Ramos (cell line): ENCODE measurements at regions not wholly inside any gene's neighbourhood (a gene's known extent, or its start where the extent isn't known, plus 50 kb on each side); places are given as distances from the start of the nearest gene placed in this dataset.
"Not testable (repeated sequence)": the region's sequence is repeated elsewhere in the genome, so short reads cannot be mapped to it uniquely, and the experiment has no call there.

ENCODE experiments used
- in situ Hi-C: fragments of 300-500 bp; cut with MboI; formaldehyde crosslinking; loops from one replicate; pipeline ENCODE4 v1.14.3; 2022; ENCODE audit warnings: low sequenced_read_pairs; ENCODE audit not compliant: unreplicated experiment

DNA sequence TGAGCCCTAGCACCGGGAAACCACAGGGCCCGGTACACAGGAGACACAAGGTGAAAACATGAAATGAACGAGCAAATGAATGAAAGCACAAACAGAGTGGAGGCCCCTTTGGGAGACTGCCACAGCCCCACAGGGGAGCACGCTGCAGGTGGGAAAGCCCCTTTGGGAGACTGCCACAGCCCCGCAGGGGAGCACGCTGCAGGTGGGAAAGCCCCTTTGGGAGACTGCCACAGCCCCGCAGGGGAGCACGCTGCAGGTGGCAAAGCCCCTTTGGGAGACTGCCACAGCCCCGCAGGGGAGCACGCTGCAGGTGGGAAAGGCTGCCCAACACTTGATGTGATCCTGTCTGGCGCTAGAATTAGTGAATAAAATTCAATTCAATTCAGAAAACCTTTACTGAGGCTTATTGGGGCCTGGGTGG lies 623.0 kb downstream of the UQCRFS1 start:
- in situ Hi-C loops, result not testable (repeated sequence)

GRCh38 chr19:28586474-28586873 lies 626.5 kb downstream of the UQCRFS1 start:
- in situ Hi-C loops, result no loop called here

DNA sequence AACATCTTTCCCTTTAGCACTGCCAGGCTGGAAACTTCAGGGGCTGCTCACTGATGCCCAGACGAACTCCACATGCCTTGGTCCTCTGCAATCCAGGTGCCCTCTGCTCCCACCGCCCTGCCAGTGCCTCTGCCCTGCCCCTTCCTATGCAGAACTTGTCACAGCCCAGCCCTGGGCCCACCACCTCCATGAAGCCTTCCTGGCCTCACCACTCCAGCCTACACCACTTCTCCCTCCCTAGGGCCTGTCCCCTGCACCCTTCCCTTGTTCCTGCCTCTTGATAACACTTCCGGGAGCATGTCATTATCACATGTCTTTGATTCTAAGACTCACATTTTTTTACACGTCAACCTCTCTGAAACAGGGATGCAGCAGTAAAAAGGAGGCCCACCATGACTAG lies 627.2 kb downstream of the UQCRFS1 start:
- in situ Hi-C loops, result no loop called here

DNA sequence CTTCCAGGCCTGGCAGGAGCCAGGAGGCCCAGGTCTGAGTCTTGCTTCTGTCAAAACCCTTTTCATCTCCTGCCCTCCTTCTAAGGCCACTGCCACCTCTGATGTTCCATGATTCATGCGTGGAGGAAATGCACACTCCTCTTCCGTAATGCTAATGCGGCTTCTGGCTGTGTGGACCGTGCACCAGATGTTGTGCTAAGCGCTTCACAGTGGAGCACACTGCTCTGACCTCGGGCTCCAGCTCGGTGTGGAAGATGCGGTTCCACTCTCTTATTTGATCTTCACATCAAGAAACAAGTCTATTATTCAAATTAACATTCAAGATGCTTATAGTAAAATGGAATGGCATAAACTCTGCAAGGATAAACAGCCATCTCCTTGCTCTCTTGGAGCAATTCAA lies 629.2 kb downstream of the UQCRFS1 start:
- in situ Hi-C loops, result no loop called here

DNA sequence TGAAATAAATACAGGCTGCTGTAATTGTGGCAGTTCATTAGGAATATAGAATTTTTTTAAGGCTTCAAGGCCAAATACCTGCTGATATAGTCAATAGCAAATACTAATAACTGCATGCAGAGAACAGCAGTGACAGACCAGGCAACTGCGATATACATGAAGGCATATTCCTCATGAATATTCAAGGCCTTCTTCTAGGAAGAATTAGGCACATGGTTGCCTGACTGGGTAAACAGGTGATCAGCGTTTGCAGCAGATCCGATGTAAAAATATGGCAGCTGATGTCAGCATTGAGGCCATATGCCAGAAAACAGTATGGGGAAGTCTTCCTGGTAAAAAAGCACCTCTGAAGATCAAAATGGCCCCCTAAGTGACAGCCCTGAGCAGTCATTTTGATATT lies 629.7 kb downstream of the UQCRFS1 start:
- in situ Hi-C loops, result no loop called here

DNA sequence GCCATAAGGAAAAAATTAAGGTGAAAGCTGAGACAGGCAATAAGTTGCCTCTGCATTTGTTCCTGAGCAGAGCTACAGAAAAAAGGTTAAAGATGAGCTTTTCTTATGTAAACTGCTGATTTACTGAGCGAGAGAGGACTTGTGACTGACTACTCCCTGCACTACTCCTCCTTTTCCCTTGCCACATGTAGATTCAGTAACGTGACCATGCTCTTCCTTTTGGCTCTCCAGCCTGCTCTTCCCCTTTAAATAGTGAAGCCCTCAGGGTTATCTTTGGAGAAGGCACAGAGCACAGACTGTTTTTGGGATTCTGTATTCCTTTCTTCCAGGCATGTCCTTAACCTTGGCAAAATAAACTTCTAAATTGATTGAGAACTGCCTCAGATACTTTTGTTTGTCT lies 630.2 kb downstream of the UQCRFS1 start:
- in situ Hi-C loops, result no loop called here

DNA sequence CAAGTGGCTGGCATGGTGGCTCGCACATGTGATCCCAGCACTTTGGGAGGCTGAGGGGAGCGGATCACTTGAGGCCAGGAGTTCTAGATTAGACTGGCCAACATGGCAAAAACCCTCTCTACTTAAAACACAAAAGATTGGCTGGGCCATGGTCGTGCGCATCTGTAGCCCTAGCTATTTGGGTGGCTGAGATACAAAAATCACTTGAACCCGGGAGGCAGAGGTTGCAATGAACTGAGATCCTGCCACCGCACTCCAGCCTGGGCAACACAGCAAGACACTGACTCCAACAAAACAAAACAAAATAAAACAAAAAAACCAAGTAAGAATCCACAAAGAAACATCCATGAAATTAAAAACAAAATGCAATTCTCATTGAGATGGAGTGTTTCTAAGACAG lies 630.6 kb downstream of the UQCRFS1 start:
- in situ Hi-C loops, result no loop called here

DNA sequence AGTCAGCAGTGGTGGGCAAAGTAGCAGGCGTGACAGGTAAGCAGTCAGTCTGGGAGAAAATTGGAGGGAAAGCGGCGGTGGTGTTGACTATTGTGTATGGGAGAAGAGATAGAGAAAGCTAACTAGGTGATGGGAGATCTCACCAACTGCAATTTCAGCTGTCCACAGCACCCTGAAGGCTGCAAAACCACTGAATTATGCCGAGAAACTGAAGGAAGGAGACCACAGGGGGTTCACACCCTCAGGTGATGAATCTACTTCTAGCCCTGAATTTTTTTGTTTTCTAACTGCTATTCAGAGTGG lies 631.5 kb downstream of the UQCRFS1 start:
- in situ Hi-C loops, result no loop called here

DNA sequence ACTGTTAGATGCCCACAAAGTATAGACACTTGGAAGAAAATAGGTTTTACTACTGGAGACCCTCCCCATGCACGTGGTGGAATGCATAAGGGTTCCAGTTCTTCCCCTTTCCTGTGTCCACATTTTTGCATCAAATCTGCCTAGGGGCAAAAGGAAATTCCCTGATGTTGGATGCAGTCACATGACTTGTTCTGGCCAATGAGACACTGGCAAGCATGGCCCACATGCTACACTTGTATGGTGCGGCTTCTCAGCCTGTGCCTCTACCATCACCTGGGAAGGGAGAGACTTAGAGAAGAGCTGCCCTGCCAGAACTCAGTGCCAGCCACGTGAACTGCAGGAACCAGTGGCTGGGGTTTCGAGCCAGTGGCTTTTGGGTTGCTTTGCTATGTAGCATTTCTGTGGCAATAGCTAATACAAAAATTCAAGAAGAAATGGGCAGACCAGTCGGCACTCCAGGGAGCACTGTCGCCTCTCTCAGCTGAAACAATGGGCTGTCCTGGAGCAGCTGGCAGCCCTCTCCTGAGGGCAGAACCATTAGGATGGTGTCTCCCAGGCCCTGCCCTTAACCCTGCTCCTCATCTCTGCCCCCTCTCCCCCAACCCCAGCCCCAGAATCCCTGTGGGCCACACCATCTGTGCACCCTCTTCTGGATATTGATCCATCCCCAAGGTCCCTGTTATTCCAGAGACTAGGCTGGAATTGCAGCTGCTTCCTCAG lies 634.0 kb downstream of the UQCRFS1 start:
- in situ Hi-C loops, result no loop called here

DNA sequence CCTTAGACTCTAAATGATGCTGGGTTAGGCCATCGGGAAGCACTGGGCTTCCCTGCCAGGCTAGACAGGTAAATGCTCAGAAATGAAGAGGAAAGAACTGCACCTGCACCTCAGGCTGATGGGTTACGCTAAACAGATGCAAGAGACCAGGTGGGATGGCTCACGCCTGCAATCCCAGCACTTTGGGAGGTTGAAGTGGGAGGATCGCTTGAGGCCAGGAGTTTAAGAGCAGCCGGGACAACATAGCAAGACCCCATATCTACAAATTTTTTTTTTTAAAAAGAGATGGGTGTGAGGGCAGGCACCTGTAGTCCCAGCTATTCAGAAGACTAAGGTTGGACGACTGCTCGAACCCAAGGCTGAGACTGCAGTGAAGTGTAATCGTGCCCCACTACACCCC lies 634.7 kb downstream of the UQCRFS1 start:
- in situ Hi-C loops, result no loop called here

DNA sequence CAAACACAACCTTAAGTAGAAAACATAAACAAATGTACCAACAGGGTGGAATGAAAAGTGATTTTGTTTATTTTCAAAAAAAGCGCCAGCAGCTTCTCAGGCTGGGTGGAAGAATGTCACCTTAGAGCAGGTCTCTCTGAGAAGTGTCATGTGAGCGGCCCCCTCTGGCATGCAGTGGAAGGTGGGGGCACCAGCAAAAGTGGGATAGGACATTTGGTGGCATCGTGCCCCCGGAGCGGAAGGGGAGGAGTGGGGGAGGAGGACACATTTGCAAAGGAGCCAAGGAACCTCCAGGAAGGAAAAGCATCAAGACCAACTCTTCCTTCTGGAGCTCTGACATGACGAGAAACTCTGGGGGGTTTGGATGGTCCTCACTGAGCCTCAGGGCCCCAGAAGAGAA lies 635.3 kb downstream of the UQCRFS1 start:
- in situ Hi-C loops, result no loop called here

DNA sequence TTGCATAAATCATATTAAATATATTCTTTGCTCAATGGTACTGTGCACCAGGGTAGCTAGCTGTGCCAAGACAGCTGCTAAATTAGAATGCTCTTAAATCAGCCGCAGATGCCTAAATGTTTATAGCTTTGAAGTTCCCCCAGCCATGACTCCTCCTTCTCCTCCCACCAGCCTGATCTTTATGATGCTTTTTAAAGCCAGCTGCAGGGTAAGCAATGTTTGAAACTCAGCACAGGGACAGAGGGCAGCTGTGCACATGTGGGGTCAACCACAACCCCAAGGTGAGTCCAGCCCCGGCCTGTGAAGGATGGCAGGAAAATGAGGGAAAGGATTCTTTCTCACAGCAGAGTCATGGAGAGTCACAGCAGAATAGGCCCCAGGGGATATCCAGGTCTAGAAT lies 635.7 kb downstream of the UQCRFS1 start:
- in situ Hi-C loops, result no loop called here

DNA sequence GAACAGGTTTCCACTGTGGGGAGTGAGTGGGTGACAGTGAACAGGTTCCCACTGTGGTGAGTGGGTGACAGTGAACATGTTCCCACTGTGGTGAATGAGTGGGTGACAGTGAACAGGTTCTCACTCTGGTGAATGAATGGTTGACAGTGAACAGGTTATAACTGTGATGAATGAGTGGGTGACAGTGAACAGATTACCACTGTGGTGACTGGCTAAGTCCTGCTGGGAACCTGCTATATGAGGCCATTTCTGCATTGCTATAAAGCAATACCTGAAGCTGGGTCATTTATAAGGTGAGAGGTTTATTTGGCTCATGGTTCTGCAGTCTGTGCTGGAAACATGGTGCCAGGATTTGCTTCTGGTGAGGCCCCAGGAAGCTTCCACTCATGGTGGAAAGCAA lies 637.1 kb downstream of the UQCRFS1 start:
- in situ Hi-C loops, result no loop called here

- in situ Hi-C loops, result not testable (repeated sequence)
These were observed 637.6 kb downstream of the UQCRFS1 start for GRCh38 chr19:28575312-28575711.

DNA sequence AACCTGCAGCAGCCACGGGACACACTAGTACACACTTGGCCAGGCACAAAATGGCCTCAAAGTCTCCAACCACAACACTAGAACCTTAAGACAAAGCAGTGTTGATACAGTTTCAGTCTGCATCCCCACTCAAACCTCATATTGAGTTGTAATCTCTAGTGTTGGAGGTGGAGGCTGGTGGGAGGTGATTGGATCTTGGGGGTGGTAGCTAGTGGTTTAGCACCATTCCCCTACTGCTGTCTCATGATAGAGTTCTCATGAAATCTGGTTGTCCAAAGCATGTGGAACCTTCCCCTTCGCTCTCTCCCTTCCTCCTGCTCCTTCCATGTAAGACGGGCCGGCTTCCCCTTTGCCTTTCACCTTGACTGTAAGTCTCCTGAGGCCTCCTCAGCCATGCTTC lies 638.7 kb downstream of the UQCRFS1 start:
- in situ Hi-C loops, result no loop called here

DNA sequence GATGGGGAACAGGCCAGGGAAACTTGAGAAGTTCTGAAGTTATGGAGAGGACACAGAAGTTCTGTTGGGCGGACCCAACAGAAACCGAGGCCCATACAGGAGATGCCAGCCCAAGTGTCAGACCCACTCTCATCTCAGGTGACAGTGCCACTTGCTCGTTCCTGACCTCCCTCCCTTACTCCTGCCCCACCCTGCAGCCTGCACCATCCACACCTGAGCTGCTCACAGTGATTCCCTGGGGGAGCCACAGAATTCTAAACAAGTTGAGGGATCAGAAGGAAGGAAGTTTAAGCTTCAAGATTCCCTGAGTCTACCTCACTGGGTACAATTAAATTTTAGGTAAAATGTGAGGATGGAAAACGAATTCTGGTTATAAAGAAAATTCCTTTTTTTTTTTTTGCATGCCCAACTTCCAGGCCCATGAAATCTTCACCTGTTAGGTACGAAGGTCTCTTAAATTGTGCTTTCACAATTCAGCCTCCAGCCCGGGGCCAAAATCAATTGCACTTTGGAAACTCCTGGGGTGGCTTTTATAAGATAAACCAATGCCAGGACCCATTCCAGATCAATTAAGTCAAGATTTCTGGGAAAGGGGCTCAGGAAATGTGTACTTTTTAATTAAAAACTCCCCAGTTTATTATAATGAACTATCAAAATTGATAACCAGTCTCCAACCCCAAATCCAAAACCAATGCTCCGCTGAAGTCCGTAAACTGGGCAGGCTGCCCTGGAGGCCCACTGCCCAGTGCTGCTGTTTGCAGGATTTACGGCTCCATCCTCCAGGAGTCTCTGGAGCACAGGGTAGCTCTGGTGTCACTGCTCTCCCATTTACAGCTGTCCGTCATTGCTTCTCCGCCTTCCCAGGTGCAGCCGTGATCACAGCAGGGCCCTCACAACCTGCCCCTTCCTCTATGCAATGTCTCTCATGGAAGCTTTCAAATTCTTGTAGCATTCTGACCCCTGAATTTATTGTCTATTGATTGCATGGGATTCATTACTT lies 643.5 kb downstream of the UQCRFS1 start:
- in situ Hi-C loops, result no loop called here

DNA sequence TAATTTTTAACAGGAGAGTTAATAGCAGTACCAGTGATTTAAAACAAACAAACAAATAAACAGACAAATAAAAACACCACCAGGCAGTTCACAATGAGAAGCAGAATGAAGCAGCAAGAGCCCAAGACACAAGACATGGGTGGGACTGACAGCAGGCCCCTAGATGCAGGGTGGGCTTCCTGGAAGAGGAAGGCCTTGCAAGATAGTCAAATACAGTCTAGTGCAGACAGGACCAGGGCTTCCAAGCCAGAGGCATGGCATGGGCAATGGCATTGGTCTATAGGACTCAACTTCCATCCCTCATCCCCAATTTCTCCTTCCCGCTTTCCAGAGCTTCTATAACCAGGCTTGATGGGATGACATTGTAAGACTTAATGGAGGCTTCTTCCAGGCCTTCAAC lies 645.1 kb downstream of the UQCRFS1 start:
- in situ Hi-C loops, result no loop called here

DNA sequence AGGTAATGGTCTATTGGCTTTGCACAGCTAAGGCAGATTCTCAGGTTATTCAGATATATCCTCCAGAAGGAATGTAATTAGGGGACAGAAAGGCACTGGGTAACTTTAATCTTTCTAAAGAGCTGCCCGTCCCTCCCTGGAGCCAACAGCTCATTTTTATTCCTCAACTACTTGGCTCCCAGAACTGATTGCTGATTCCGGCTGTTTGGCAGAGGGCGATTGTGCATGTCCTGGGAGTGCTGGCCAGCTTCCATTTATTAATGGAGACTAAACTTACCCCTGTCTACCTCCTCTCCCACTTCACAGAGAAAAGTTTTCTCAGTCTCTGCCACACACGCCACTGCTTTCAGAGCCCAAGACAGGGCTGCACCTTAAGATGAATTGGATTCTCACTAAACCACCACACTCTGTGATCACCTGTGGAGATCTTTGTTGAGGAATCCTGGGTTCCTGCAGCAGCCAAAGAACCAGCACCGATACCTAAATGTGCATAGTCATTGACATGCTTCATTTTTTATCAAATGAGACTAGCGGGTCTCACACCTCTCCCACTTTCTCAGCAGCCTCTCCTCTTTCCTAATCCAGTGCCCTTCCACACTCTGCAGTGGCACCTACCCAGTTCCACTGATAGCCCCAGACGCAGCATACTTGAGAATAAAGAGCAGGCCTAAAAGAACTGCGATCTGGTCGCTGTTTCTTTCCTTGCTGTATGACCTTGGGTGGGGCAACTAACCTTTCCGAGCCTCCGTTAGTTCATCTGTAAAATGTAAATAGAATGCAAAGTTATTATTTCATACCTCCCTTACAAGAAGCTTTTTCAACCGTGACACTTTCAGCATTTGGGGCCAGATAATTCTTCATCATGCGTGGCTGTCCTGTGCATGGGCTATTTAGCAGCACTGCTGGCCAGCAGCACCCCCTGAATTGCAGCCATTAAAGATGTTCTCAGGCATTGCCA lies 648.7 kb downstream of the UQCRFS1 start:
- in situ Hi-C loops, result no loop called here

DNA sequence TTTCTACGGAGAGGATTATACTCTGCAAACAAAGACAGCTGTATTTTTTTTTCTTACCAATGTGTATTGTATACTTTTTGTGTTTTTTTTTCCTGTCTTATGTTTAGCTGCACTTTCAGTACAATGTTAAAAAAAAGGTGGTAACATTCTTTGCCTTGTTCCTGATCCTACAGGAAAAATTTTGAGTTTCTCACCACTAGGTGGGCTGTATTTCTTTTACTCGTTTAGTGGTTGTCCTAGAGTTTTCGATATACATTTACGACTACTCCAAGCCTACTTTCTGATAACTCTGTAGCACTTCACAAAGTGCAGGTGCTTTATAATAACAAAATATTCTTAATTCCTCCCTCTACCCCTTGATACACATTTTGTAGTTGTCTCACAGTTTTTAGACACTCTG lies 652.2 kb downstream of the UQCRFS1 start:
- in situ Hi-C loops, result no loop called here

DNA sequence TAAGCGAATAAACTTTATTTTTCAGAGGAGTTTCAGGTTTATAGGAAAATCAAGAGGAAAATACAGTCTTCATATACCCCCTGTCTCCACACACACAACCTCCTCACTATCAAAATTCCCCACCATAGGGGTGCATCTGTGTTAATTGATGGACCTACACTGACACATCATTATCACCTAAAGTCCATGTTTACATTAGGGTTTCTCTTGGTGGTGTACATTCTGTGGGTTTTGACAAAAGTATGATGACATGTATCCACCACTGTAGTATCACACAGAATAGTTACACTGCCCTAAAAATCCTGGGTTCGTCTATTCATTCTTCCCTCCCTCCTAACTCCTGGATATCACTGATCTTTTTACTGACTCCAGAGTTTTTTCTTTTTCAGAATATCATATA lies 654.2 kb downstream of the UQCRFS1 start:
- in situ Hi-C loops, result no loop called here

DNA sequence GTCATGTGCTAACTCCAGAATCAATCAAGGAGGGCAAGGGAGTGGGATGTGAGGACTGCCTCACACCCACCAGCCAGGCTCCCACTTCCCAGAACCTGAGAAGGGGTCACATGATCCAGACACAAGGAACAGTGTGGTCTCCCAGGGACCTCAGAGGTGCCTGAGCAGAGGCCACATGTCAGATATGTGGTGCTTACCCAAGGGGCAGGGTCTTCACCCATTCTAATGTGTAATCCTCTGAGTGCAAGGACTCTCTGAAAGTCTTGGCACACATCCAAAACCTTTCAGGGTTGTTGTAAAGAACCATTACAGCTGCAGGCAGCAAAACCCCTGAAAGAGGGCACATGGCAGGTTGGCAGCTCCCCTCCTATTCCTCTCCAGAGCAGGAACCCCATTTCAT lies 656.6 kb downstream of the UQCRFS1 start:
- in situ Hi-C loops, result no loop called here
